T-helper 1 cell treated with Interleukin-12 subunit alpha and Interleukin-12 subunit beta and Interleukin-4 antibody, amounts not matched to agents 30 μg/mL and 1 μg/mL, for 36 hours (primary cell): ENCODE measurements at regions not wholly inside any gene's neighbourhood (a gene's known extent, or its start where the extent isn't known, plus 50 kb on each side); places are given as distances from the start of the nearest gene placed in this dataset.

Experiments used
- H3K27ac Mint-ChIP-seq: one replicate; pipeline ENCODE4 v1.8.0; 2021; ENCODE audit warnings: mild to moderate bottlenecking, mixed read lengths
- H3K27me3 Mint-ChIP-seq: one replicate; pipeline ENCODE4 v1.8.0; 2021; ENCODE audit warnings: low read depth, mixed read lengths
- H3K36me3 Mint-ChIP-seq: one replicate; pipeline ENCODE4 v1.8.0; 2021; ENCODE audit warnings: low read depth, mixed read lengths
- H3K4me1 Mint-ChIP-seq: one replicate; pipeline ENCODE4 v1.8.0; 2021; ENCODE audit warnings: low read depth, mixed read lengths
- H3K4me3 Mint-ChIP-seq: one replicate; pipeline ENCODE4 v1.8.0; 2021; ENCODE audit warnings: mild to moderate bottlenecking, moderate library complexity, mixed read lengths
- H3K9me3 Mint-ChIP-seq: one replicate; pipeline ENCODE4 v1.8.0; 2021; ENCODE audit warnings: mixed read lengths

DNA sequence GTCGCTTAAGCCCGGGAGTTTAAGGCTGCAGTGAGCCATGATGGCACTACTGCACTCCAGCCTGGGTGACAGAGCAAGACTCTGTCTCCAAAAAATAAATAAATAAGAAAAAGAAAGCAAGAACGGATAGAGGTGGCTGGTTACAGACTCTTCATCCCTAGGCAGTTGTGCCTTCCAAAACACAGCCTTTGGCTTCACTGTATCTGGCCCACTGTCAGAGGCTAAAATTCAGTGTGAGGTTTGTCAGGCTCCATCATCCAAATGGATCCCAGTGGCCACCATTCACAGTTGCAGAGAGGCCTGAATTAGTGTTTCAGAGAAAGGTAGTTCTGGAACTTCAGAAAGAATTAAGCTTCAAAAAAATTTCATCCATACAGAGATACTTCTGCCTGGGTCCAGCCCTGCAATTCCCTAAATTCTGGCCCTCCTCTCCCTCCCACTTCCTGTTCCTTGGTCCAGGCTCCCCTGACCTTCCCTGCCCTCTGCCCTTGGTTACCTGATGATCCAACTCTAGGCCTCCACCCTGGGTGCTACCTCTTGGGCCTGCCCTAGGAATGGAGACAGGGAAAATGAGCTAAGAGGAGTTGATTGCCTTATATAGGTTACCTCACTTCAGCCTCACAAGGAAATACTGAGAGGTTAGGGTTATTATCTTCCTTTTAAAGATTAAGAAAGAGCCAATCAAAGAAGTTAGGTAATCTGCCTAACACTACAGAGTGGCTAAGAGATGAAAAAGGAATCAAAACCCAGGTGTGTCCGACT, 97.2 kb upstream of the SLC44A1 start:
- H3K36me3 Mint-ChIP-seq = no peaks in the 10 kb centered on the region
- no peak overlapping the region for H3K27ac Mint-ChIP-seq
- H3K9me3 Mint-ChIP-seq = no peaks in the 10 kb centered on the region
- H3K27me3 Mint-ChIP-seq = peaks cover 18% of the 10 kb centered on the region
- no peak overlapping the region for H3K4me3 Mint-ChIP-seq
- peaks cover 4% of the 10 kb centered on the region for H3K4me1 Mint-ChIP-seq

DNA sequence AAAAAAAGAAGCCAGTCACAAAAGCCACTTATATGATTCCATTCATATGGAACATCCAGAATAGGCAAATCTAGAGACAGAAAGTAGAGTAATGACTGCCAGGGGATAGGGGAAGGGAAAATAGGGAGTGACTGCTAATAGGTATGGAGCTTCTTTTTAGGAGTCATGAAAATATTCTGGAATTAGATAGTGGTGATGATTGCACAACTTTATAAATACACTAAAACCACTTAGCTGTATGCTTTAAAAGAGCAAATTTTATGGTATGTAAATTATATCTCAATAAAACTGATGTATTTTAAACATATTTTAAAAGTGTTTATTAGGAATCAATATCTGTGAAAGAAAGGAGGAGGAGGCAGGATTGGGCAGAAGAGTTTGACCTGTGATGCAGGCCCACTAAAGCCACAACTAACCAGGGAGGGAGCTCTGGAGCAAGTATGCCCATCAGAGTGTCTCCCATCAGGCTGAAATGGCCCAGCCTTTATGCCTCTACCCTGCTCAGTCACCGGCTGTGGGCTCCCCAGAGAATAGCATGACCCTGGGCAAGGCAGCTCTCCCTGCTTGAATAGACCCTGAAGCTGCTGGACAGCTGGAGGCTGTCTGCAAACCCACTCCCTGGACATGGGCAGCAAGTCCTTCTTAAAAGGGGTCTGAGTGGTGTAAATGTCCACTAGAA, 96.0 kb upstream of the SLC44A1 start:
- H3K36me3 Mint-ChIP-seq = no peaks in the 10 kb centered on the region
- peaks cover 4% of the 10 kb centered on the region for H3K4me1 Mint-ChIP-seq
- no peak overlapping the region for H3K27ac Mint-ChIP-seq
- H3K27me3 Mint-ChIP-seq = peaks cover 14% of the 10 kb centered on the region
- no peak overlapping the region for H3K4me3 Mint-ChIP-seq
- no peaks in the 10 kb centered on the region for H3K9me3 Mint-ChIP-seq

GRCh38 chr9:105150991-105151685, 93.3 kb upstream of the SLC44A1 start:
- H3K36me3 Mint-ChIP-seq = no peaks in the 10 kb centered on the region
- no peaks in the 10 kb centered on the region for H3K9me3 Mint-ChIP-seq
- H3K27ac Mint-ChIP-seq = no peak overlapping the region
- no peak overlapping the region for H3K4me3 Mint-ChIP-seq
- H3K4me1 Mint-ChIP-seq = peaks cover 5% of the 10 kb centered on the region
- H3K27me3 Mint-ChIP-seq = peaks cover 6% of the 10 kb centered on the region

GRCh38 chr9:105151686-105151995, 92.8 kb upstream of the SLC44A1 start:
- H3K36me3 Mint-ChIP-seq = no peaks in the 10 kb centered on the region
- H3K27ac Mint-ChIP-seq = no peak overlapping the region
- no peak overlapping the region for H3K4me3 Mint-ChIP-seq
- H3K9me3 Mint-ChIP-seq = no peaks in the 10 kb centered on the region
- H3K27me3 Mint-ChIP-seq = peaks cover 6% of the 10 kb centered on the region
- peaks cover 5% of the 10 kb centered on the region for H3K4me1 Mint-ChIP-seq

GRCh38 chr9:105154723-105155191, 89.7 kb upstream of the SLC44A1 start:
- Mint-ChIP-seq H3K4me1 (peaks cover 8% of the 10 kb centered on the region), H3K27ac (no peak overlapping the region), H3K9me3 (no peaks in the 10 kb centered on the region), H3K4me3 (no peak overlapping the region), H3K36me3 (no peaks in the 10 kb centered on the region), H3K27me3 (no peaks in the 10 kb centered on the region)

GRCh38 chr9:105157171-105157583, 87.3 kb upstream of the SLC44A1 start:
- Mint-ChIP-seq H3K9me3 (no peaks in the 10 kb centered on the region), H3K36me3 (no peaks in the 10 kb centered on the region), H3K27me3 (no peaks in the 10 kb centered on the region), H3K27ac (no peak overlapping the region), H3K4me3 (no peak overlapping the region), H3K4me1 (peaks cover 6% of the 10 kb centered on the region)

GRCh38 chr9:105158020-105158419, 86.4 kb upstream of the SLC44A1 start:
- Mint-ChIP-seq H3K27ac (no peak overlapping the region), H3K4me1 (peaks cover 6% of the 10 kb centered on the region), H3K9me3 (no peaks in the 10 kb centered on the region), H3K4me3 (no peak overlapping the region), H3K36me3 (no peaks in the 10 kb centered on the region), H3K27me3 (no peaks in the 10 kb centered on the region)

- no peaks in the 10 kb centered on the region for H3K27me3 Mint-ChIP-seq
- no peak overlapping the region for H3K27ac Mint-ChIP-seq
- H3K9me3 Mint-ChIP-seq = no peaks in the 10 kb centered on the region
- no peaks in the 10 kb centered on the region for H3K36me3 Mint-ChIP-seq
- H3K4me3 Mint-ChIP-seq = no peak overlapping the region
- peaks cover 6% of the 10 kb centered on the region for H3K4me1 Mint-ChIP-seq
Observed at GRCh38 chr9:105158898-105159297, 85.6 kb upstream of the SLC44A1 start.

- no peaks in the 10 kb centered on the region for H3K4me1 Mint-ChIP-seq
- no peaks in the 10 kb centered on the region for H3K27me3 Mint-ChIP-seq
- no peaks in the 10 kb centered on the region for H3K36me3 Mint-ChIP-seq
- H3K9me3 Mint-ChIP-seq = peaks cover 7% of the 10 kb centered on the region
- H3K4me3 Mint-ChIP-seq = no peak overlapping the region
- no peak overlapping the region for H3K27ac Mint-ChIP-seq
Observed at GRCh38 chr9:105168870-105169319, 75.6 kb upstream of the SLC44A1 start.

- H3K9me3 Mint-ChIP-seq = peaks cover 7% of the 10 kb centered on the region
- H3K4me1 Mint-ChIP-seq = no peaks in the 10 kb centered on the region
- no peak overlapping the region for H3K27ac Mint-ChIP-seq
- no peaks in the 10 kb centered on the region for H3K27me3 Mint-ChIP-seq
- no peak overlapping the region for H3K4me3 Mint-ChIP-seq
- no peaks in the 10 kb centered on the region for H3K36me3 Mint-ChIP-seq
Observed at GRCh38 chr9:105171076-105171475, 73.4 kb upstream of the SLC44A1 start.

DNA sequence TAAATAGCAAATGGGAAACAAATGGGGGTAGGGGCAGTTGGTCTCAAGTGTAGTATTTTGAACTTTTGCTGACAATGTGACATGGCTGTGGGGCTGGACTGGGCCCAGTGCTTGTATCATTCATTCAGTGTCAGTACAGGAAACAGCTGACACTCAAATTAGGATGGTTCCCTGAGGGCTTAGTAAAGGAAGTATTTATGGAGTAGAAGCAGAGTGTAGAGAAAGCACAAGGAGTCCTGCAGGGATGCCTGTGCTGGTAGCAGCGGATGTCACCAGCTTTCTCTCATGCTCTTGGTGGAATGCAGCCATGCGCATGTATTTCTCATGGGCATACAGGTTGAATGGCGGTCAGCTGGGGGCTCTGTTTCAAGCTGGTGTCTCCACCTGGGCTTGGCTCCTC, 72.9 kb upstream of the SLC44A1 start:
- Mint-ChIP-seq H3K36me3 (no peaks in the 10 kb centered on the region), H3K4me3 (no peak overlapping the region), H3K9me3 (peaks cover 7% of the 10 kb centered on the region), H3K27me3 (no peaks in the 10 kb centered on the region), H3K4me1 (no peaks in the 10 kb centered on the region), H3K27ac (no peak overlapping the region)

DNA sequence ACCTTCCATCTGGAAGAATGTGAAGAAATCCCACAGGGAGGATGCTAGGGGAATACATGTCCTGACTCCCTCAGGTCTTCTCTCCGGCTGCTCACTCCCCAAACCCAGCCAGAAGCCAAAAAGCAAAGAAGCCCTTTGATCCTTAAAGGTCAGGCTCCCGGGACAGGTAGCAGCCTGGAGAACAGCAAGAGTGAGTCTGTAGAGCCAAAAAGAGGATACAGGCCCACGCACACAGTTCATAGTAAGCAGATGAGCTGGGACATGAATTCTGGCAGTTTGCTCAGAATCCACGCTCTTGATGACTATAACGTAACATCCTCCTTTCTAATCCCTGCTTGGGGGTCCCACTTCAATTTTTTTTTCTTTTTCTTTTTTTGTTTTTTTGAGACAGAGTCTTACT, 72.0 kb upstream of the SLC44A1 start:
- Mint-ChIP-seq H3K4me1 (no peaks in the 10 kb centered on the region), H3K9me3 (peaks cover 4% of the 10 kb centered on the region), H3K27ac (no peak overlapping the region), H3K4me3 (no peak overlapping the region), H3K36me3 (no peaks in the 10 kb centered on the region), H3K27me3 (no peaks in the 10 kb centered on the region)

DNA sequence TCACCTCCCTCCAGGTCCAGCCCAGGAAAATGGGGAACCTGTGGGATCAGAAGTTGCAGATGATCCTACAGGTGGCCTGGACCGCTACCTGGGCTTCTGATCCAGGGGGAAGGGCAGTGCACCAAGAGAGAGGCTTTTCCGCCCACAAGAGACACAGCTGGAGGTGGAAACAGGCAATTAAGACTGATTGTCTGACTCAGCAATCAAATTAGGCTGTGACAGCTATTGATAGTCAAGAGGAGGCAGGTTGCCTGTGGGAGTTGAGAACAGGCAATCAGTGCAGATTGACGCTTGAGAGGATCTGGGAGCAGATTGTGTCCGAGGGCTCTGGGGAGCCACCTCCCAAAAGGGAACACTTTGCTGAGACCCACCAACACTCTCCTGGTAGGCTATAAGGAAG, 71.1 kb upstream of the SLC44A1 start:
- H3K27ac Mint-ChIP-seq = no peak overlapping the region
- no peaks in the 10 kb centered on the region for H3K36me3 Mint-ChIP-seq
- no peak overlapping the region for H3K4me3 Mint-ChIP-seq
- H3K27me3 Mint-ChIP-seq = no peaks in the 10 kb centered on the region
- H3K9me3 Mint-ChIP-seq = no peaks in the 10 kb centered on the region
- H3K4me1 Mint-ChIP-seq = no peaks in the 10 kb centered on the region

DNA sequence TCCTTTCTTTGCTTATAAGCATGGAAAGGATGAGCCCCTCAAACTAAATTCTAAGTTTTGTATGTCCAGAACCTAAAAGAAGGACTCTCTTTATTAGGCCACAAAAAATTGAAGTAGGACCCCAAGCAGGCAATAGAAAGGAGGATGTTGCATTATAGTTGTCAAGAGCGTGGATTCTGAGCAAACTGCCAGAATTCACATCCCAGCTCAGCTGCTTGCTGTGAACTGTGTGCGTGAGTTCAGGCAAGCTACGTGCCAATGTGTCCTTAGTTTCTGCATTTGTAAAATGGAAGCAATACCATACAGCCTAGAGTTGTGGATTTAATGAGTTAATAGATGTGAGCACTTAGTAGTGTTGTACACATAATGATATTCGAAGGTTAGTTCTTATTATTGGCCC, 70.6 kb upstream of the SLC44A1 start:
- no peak overlapping the region for H3K4me3 Mint-ChIP-seq
- H3K4me1 Mint-ChIP-seq = no peaks in the 10 kb centered on the region
- no peaks in the 10 kb centered on the region for H3K36me3 Mint-ChIP-seq
- H3K9me3 Mint-ChIP-seq = no peaks in the 10 kb centered on the region
- no peaks in the 10 kb centered on the region for H3K27me3 Mint-ChIP-seq
- no peak overlapping the region for H3K27ac Mint-ChIP-seq

DNA sequence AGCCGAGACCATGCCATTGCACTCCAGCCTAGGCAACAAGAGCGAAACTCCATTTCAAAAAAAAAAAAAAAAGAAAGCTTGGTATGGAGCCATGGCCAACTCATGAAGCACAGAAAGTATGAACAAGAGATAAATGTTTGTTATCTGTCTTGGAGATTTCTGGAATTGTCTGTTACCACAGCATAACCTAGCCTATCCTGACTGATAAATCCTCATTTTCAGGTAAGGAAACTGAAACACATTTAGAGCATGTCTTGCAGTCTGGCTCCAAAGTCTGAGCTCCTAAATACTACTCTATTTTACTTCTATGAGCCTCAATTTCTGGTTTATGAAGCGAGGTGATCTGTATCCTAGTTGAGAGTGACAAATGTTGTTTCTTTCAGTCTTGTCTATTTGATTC, 68.3 kb upstream of the SLC44A1 start:
- no peak overlapping the region for H3K27ac Mint-ChIP-seq
- no peaks in the 10 kb centered on the region for H3K9me3 Mint-ChIP-seq
- H3K36me3 Mint-ChIP-seq = no peaks in the 10 kb centered on the region
- H3K4me1 Mint-ChIP-seq = no peaks in the 10 kb centered on the region
- no peak overlapping the region for H3K4me3 Mint-ChIP-seq
- H3K27me3 Mint-ChIP-seq = no peaks in the 10 kb centered on the region
